DMS79 (cell line): ENCODE measurements at regions not wholly inside any gene's neighbourhood (a gene's known extent, or its start where the extent isn't known, plus 50 kb on each side); places are given as distances from the start of the nearest gene placed in this dataset.
"Not testable (repeated sequence)": the region's sequence is repeated elsewhere in the genome, so short reads cannot be mapped to it uniquely, and the experiment has no call there.

Experiments used
- DNase-seq: peaks from one replicate; lab custom pipeline; 2025; lab: John Stamatoyannopoulos, UW

GRCh38 chr22:48482771-48483170, 1344.9 kb downstream of the BRD1 start:
- DNase-seq = no peak

GRCh38 chr22:48482198-48482597, 1345.5 kb downstream of the BRD1 start:
- not testable (repeated sequence) for DNase-seq

GRCh38 chr22:48481748-48482147, 1345.9 kb downstream of the BRD1 start:
- DNase-seq = no peak

DNA sequence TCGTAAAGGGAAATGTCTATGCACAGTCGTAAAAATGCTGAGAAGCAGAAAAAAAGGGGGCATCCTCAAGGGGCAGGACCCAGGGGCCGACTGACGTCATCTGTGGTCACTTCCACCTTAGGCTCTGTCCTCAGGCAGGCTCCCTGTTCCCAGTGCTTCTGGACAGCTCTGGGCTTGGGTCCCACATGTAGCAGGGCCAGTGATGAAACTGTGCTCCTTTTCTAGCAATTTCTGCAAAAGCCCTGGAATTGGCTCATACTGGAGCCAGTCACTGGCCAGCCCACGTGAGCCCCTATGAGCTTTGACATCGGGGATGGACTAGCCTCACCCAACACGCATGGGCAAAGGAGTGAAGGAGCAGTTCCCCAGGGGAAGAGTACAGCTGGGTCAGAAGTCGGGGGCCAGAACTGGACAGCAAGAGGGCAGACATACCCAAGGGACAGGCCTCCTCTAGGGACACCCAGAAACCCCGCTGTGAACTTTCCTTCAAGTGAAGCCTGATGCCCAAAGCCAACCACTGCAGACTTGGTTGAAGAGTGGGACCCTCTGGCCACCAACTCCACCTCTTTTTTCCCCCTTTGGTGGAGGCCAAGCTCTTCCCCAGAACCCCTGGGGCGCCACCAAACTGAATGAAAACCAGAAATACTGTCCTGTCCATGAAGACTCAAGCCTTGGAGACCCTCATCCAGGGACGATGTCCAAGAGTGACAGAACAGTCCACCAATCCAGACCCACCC, 1349.0 kb downstream of the BRD1 start:
- no peak for DNase-seq

DNA sequence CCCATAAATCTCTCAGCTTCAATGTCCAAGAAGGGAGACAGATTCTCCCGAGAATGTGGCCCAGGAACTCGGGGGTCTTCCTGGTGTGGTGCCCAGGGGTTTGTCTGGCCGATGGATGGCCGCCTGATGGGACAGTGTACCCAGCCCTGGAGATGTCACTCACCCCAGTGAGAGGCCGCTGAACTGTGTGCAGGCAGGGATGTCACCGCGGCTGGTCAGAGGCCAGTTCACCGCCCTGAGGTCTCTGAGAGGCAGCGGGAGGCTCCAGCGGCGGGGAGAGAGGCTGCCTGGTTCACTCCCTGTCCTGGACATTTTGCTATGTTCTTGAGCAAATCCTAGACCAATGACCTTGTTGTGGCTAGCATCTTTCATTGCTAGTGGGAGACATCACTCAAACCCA, 1349.5 kb downstream of the BRD1 start:
- DNase-seq = no peak

DNA sequence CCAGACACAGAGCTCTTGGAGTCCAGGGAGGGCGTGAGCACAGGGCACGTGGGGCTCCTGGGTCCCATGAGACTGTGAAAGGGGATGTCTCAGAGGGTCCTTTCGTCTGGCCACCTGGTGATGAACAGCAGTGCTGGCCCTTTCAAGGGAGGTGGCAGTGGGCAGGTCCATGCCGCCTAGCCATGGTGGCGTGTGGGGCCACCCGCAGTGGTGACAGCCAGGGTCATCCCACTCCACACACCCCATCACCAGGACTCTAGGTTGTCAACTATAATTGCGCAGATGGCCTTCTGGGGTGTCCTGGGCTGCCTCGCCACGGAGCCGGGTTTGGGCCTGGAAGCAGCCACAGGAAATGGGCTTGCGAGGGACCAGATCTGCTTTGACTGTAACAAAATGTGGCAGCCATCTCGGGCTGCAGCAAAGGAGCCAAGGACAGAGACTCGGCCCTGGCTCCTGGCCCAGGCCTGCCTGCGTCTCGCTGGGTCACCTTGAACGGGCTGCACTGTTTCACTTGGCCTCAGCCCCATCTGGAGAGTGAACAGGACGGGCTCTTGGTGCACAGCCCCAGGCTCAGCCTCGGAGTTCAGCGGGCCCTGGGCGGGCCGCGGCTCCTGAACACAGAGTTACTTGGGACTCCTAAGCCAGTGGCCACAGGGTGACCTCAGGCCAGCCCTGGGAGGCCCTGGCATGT, 1350.5 kb downstream of the BRD1 start:
- DNase-seq = no peak

DNA sequence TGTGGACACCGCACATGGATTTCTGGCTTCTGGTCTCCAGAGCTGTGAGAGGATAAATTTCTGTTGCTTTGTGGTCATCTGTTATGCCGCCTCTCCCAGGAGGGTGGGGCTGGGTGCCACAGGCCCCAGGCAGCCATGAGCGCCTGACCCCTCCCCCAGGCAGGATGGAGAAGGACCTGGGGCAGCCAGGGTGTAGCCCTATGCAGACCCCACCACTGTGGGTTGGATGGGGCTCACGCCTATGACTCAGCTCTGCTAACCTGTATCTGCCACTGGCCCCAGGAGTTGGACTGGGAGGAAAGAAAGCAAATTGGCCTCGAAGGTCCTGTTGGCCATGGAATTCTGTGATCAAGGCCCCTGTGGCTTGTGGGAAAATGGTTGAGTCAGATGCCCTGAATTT, 1351.1 kb downstream of the BRD1 start:
- no peak for DNase-seq

DNA sequence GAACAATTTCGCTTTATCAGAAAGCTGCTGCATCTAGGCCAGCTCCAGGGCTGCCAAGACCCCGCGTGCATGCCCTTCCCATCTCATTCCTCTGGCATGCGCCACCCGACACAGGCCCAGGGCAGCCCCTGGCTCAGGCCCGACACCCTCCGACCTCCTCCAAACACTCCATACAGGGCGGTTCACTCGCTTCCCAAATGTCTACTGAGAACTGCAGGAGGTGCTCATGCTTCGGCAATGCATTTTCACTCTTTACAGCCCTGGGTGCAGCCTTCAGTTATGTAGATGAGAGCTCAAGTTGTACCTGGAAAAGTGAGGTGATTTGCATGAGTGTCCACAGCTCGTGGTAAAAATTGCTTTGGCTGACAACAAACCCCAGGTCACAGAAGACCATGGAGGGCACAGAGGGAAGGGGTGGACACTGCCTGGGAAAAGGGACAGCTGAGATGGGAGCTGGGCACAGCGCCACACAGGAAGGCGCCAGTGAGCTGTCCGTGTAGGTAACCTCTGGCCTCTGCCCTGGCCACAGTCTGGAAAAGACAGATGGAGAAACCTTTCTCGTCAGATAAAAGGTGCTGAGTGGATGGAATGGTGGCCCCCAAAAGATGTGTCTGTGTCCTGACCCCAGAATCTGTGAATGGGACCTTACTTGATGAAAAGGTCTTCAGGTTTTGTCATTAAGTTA, 1351.9 kb downstream of the BRD1 start:
- no peak for DNase-seq

- no peak for DNase-seq
Observed at GRCh38 chr22:48474881-48475280, 1352.8 kb downstream of the BRD1 start.

DNA sequence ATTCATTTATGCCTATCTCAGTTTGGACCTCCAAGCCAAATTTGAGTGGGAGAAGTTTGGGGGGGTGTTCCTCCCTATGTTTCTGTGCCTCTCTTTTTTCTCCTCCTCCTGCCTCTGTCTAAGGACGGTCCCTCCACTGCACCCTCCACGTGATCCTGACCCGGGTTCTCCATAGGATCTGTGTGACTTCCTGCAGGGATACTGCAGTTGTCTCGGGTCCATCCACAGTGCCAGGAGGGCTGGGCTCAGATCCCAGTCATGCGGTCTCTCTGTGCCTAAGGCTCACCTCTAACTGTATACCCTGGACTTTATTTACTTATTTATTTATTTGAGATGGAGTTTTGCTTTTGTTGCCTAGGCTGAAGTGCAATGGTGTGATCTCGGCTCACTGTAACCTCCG, 1354.5 kb downstream of the BRD1 start:
- DNase-seq = no peak

DNA sequence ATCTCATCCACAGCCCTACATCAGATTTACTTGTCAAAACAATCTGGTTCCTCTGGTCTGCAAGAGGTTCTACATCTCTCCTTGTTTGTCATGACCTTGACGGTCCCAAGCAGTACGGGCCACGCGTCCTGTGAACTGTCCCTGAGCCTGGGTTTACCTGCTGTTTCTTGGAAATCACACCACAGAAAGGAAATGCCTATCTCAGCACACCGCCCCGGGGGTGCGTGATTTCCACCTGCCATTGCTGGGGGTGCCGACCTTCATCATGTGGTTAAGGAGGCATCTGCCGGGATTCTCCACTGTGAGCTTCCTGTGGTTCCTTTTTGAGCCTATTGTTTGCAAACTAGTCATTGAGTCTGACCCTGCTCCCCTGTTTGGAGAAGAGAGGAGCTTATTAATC, 1363.4 kb downstream of the BRD1 start:
- no peak for DNase-seq

GRCh38 chr22:48459859-48460823, 1367.5 kb downstream of the BRD1 start:
- no peak for DNase-seq

DNA sequence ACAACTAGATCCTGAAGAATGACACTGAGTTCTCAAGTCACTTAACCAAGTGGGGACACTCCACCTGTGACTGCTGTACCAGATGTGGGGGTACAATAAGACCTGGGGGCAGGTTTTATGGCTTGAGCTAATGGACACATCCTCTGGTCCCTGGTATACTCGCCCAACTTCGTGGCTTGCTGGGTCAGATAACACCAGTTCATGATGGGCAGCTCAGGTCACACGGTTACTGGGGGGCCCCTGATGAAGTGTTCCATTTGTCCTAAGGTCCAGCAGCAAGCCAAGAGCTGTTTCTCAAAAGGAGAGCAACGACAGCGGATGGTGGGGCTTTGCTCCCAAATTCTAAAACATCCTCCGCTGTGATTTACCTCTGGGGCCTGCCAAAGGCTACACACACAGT, 1368.4 kb downstream of the BRD1 start:
- DNase-seq = no peak

GRCh38 chr22:48456449-48456848, 1371.2 kb downstream of the BRD1 start:
- no peak for DNase-seq

GRCh38 chr22:48453751-48454485, 1373.8 kb downstream of the BRD1 start:
- DNase-seq = no peak

DNA sequence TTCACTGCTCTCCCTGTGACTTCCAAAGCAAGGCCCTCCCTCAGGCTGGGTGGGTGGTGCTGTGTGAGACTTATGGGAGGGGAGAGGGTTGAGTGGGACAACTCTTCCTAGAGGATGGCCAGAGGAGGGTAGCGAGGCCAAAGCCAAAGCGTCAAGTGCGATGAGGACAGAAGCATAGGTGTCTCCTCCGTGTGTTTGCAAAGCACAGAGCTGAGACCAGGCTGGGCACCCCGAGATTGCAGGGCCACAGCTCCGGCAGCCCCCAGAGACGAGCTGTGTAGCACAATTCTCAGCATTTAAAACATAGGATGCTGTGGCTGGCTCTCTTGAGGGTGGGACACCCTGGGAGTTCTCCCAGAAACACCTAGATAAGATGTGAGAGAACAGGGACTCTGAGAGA, 1374.5 kb downstream of the BRD1 start:
- DNase-seq = no peak

DNA sequence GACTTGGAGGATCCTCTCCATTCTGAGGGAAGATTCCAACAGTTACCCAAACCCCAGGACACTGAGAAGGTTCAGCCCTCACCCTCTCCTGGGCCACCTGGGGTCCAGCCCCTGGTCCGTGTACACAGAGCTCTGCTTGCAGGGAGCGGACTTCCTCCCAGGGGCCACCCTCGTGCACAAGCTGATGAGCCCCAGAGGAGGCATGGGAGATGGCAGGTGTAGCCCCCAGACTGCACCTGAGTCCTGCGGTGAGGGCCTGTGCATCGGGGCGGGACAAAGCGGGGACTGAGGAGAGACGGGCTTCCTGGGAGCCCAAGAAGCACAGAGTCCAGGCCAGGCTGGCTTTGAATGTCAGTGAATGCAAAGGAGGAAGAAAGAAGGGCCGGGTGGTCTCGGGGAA, 1374.9 kb downstream of the BRD1 start:
- no peak for DNase-seq

DNA sequence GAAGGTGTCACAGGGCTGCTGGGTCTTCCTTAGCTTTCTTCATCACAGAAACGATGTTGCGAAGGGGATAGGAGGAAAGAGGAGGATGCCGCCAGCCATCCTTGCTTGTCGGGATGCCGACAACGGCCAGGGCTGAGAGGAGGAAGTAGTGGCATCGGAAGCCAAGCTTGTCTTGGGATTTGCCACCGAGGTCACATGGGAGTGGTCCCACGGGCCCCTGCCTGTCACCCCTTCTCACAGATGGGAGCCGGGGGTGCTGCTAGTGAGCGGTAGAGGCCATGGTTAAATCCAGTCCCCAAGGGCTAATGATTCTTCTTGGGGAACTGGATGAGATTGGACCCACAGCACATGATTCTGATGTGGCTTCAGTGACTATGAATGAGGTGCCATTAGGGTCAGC, 1375.8 kb downstream of the BRD1 start:
- no peak for DNase-seq

DNA sequence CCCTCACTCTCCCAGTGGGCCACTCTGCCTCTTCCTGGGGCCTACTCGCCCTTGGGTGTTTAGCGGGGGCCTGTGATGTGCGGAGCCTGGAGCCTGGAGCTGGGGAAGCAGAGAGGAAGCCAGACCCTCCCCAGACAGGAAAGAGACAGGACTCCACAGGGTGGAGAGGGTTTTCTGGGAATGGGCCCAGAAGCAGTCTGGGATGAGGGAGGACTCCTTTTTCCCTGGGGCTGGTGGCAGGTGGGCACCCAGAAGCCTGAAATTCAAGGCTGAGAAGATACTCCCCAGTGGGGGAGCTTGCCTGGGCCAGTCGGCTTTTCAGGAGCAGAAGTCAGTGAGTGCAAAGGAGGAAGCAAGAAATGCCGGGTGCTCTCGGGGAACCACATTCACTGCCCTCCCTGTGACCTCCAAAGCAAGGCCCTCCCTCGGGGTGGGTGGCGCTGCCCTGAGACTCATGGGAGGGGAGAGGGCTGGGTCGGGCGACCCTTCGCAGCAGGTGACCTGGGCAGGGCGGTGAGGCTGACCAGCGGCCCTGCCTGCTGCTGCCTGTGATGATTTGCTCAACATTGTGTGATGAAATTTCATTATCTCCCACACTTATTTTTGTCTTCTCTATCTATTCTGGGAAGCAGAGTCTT, 1377.4 kb downstream of the BRD1 start:
- no peak for DNase-seq

DNA sequence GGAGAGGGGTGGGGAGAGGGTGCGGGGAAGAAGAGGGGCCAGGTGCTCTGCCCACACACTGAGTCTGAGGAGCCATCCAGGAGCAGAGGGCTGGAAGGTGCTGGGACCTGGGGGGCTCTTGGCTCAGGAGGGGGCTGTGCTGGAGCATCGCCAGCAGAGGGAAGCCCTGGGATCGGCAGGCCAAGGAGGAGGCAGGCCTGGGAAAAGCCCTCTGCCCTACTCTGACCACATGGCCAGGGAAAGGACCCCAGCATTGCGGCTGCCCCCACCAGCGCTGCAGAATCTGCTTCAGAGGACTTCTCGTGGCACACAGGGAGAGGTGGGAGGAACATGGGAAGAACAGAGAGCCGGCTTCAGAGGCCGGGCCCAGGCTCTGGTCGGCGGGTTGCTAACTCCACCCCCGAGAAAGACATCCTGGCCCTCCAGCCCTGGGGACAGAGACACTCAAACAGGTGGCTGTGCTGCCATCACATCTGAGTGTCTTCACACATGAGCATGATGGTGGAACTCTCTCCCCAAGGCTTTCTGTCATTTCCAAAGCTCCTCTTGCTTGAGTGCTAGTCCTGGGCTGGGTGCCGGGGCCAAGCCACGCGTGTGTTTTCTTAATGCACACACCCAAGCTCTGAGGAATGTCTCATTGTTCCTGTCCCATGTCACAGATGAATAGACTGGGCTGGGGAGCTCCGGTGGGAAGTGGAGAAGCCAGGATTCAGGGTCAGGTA, 1378.0 kb downstream of the BRD1 start:
- DNase-seq = no peak
